Neural progenitor cell (in vitro differentiated cells): ENCODE measurements at regions not wholly inside any gene's neighbourhood (a gene's known extent, or its start where the extent isn't known, plus 50 kb on each side); places are given as distances from the start of the nearest gene placed in this dataset.

Experiments used
- DNase-seq: peaks from one replicate; pipeline ENCODE4 v3.0.0-alpha.2; 2016; ENCODE audit warnings: low spot score
- H2AFZ ChIP-seq: fragments of 200-600 bp; sonication (generic); replicated peaks from 2 replicates; pipeline ENCODE4 v1.6.1; 2016; ENCODE audit warnings: antibody characterized with exemption
- H3F3A ChIP-seq: fragments of 200-600 bp; sonication (generic); 2 replicates; pipeline ENCODE4 v1.6.1; 2016; ENCODE audit warnings: antibody characterized with exemption, low read depth
- H3K27ac ChIP-seq: fragments of 200-600 bp; sonication (generic); 2 replicates; pipeline ENCODE4 v1.5.1; 2016; ENCODE audit warnings: mild to moderate bottlenecking
- H3K27me3 ChIP-seq: fragments of 200-600 bp; sonication (generic); 2 replicates; pipeline ENCODE4 v1.6.1; 2016; ENCODE audit warnings: mild to moderate bottlenecking, moderate library complexity
- H3K36me3 ChIP-seq: fragments of 200-600 bp; sonication (generic); 2 replicates; pipeline ENCODE4 v1.5.1; 2016
- H3K4me1 ChIP-seq: fragments of 200-600 bp; sonication (generic); 2 replicates; pipeline ENCODE4 v1.6.1; 2016; ENCODE audit warnings: mixed run types
- H3K4me2 ChIP-seq: fragments of 200-600 bp; sonication (generic); 2 replicates; pipeline ENCODE4 v1.6.1; 2016
- H3K4me3 ChIP-seq: fragments of 200-600 bp; sonication (generic); 2 replicates; pipeline ENCODE4 v1.5.1; 2016
- H3K79me2 ChIP-seq: fragments of 200-600 bp; sonication (generic); 2 replicates; pipeline ENCODE4 v1.6.1; 2016; ENCODE audit warnings: low read depth
- H3K9ac ChIP-seq: fragments of 200-600 bp; sonication (generic); 2 replicates; pipeline ENCODE4 v1.6.1; 2016
- H3K9me3 ChIP-seq: fragments of 200-600 bp; sonication (generic); 2 replicates; pipeline ENCODE4 v1.5.1; 2016; ENCODE audit warnings: low read depth
- H4K20me1 ChIP-seq: fragments of 200-600 bp; sonication (generic); 2 replicates; pipeline ENCODE4 v1.6.1; 2016; ENCODE audit warnings: low read depth
- H3K27ac Mint-ChIP-seq: 3 replicates; pipeline ENCODE4 v1.8.0; 2021; ENCODE audit warnings: mixed read lengths
- H3K27me3 Mint-ChIP-seq: 2 replicates; pipeline ENCODE4 v1.8.0; 2022; ENCODE audit warnings: low read depth, mild to moderate bottlenecking, inconsistent platforms, moderate library complexity, mixed read lengths; ENCODE audit not compliant: insufficient read depth
- H3K36me3 Mint-ChIP-seq: 3 replicates; pipeline ENCODE4 v1.8.0; 2021; ENCODE audit warnings: mixed read lengths
- H3K4me1 Mint-ChIP-seq: 3 replicates; pipeline ENCODE4 v1.8.0; 2021; ENCODE audit warnings: mixed read lengths
- H3K4me3 Mint-ChIP-seq: 3 replicates; pipeline ENCODE4 v1.8.0; 2021; ENCODE audit warnings: mild to moderate bottlenecking, moderate library complexity, mixed read lengths
- H3K9me3 Mint-ChIP-seq: 3 replicates; pipeline ENCODE4 v1.8.0; 2020; ENCODE audit warnings: mixed read lengths
- CTCF ChIP-seq: fragments of 200-600 bp; sonication (generic); IDR thresholded peaks from 2 replicates; pipeline ENCODE4 v1.5.1; 2017; ENCODE audit warnings: antibody characterized with exemption, mild to moderate bottlenecking
- EZH2 ChIP-seq: fragments of 200-600 bp; sonication (generic); IDR thresholded peaks from 2 replicates; pipeline ENCODE4 v1.6.1; 2017; ENCODE audit warnings: antibody characterized with exemption, mild to moderate bottlenecking, moderate library complexity
- EZH2phosphoT487 ChIP-seq: fragments of 200-600 bp; sonication (generic); IDR thresholded peaks from 2 replicates; pipeline ENCODE4 v1.6.1; 2017; ENCODE audit warnings: antibody characterized with exemption

- Mint-ChIP-seq H3K4me1 (no peaks in the 10 kb centered on the region), H3K4me3 (no peak overlapping the region), H3K36me3 (no peaks in the 10 kb centered on the region), H3K27me3 (peaks cover 13% of the 10 kb centered on the region), H3K27ac (no peak overlapping the region), H3K9me3 (no peaks in the 10 kb centered on the region)
- Histone ChIP-seq H3K9ac (no peak overlapping the region), H3K79me2 (no peaks in the 10 kb centered on the region), H3K4me3 (no peak overlapping the region), H3K36me3 (no peaks in the 10 kb centered on the region), H3K9me3 (no peaks in the 10 kb centered on the region), H3K4me1 (peaks cover 5% of the 10 kb centered on the region), H4K20me1 (no peaks in the 10 kb centered on the region), H3K27ac (no peak overlapping the region), H2AFZ (no peak overlapping the region), H3F3A (no peaks in the 10 kb centered on the region), H3K27me3 (no peaks in the 10 kb centered on the region), H3K4me2 (no peak overlapping the region)
- no peak for DNase-seq
- no peak for TF ChIP-seq EZH2
- TF ChIP-seq CTCF = no peak
- no peak for TF ChIP-seq EZH2phosphoT487
These were observed 173.0 kb upstream of the CASK start for GRCh38 chrX:42096265-42096920.

DNA sequence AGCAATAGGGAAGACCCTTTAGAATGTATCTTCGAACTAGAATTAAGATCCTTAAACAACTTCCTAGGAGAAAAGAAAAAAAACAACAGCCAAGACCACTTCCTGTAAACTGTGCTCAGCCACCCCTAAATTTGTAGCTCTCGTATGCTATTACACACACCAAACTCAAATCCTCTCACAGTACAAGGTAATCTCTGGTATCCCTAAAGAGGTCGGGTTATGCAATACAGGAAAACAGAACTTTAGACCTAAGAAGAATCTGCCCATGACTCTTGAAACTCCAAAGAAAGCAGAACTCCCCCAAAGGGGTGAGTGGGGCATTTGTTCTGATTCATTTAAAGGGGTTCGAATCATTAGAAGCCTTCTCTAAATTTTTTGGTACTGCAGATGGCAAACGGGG lies 170.9 kb upstream of the CASK start:
- Histone ChIP-seq H3K79me2 (no peaks in the 10 kb centered on the region), H3K36me3 (no peaks in the 10 kb centered on the region), H4K20me1 (no peaks in the 10 kb centered on the region), H3K27ac (no peak overlapping the region), H3K4me2 (no peak overlapping the region), H3K4me3 (no peak overlapping the region), H2AFZ (peak overlapping the region; percentile 50), H3K9me3 (no peaks in the 10 kb centered on the region), H3F3A (peaks cover 14% of the 10 kb centered on the region), H3K27me3 (no peaks in the 10 kb centered on the region), H3K4me1 (peaks cover 24% of the 10 kb centered on the region), H3K9ac (no peak overlapping the region)
- Mint-ChIP-seq H3K36me3 (no peaks in the 10 kb centered on the region), H3K4me3 (no peak overlapping the region), H3K27ac (no peak overlapping the region), H3K27me3 (peaks cover 13% of the 10 kb centered on the region), H3K4me1 (peaks cover 9% of the 10 kb centered on the region), H3K9me3 (no peaks in the 10 kb centered on the region)
- TF ChIP-seq CTCF (no peak), EZH2phosphoT487 (no peak), EZH2 (no peak)
- no peak for DNase-seq

DNA sequence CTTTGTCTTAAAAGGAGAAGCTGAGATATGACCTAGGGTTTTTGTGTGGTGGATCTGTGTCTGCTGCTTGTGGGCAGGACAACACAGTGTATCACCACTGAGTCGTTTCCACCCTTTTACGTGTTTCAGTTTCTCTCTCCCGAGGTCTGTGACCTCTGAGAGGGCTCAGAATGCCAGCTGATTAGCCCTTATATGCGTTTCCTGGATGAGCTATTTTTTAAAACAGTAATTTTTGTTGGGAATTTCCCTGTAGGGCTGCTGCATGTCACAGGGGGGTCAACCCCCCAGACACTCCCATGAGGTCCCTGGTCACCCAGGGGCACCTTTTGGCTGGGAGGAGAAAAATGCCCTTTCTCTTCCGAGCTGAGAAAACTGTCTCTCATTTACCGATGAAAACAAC lies 170.4 kb upstream of the CASK start:
- peaks cover 16% of the 10 kb centered on the region for H3F3A ChIP-seq
- H3K27me3 ChIP-seq = no peaks in the 10 kb centered on the region
- no peaks in the 10 kb centered on the region for H3K36me3 Mint-ChIP-seq
- peaks cover 11% of the 10 kb centered on the region for H3K27me3 Mint-ChIP-seq
- TF ChIP-seq CTCF (no peak), EZH2 (no peak), EZH2phosphoT487 (no peak)
- H3K4me1 ChIP-seq = peaks cover 29% of the 10 kb centered on the region
- H3K36me3 ChIP-seq = no peaks in the 10 kb centered on the region
- no peak overlapping the region for H3K27ac Mint-ChIP-seq
- no peaks in the 10 kb centered on the region for H4K20me1 ChIP-seq
- peak overlapping the region; percentile 50 for H2AFZ ChIP-seq
- no peaks in the 10 kb centered on the region for H3K9me3 Mint-ChIP-seq
- H3K9me3 ChIP-seq = no peaks in the 10 kb centered on the region
- no peak for DNase-seq
- no peak overlapping the region for H3K4me3 Mint-ChIP-seq
- no peak overlapping the region for H3K4me2 ChIP-seq
- H3K4me3 ChIP-seq = no peak overlapping the region
- H3K79me2 ChIP-seq = no peaks in the 10 kb centered on the region
- H3K4me1 Mint-ChIP-seq = peaks cover 14% of the 10 kb centered on the region
- no peak overlapping the region for H3K9ac ChIP-seq
- no peak overlapping the region for H3K27ac ChIP-seq
